KMS-11 (cell line): ENCODE measurements at regions not wholly inside any gene's neighbourhood (a gene's known extent, or its start where the extent isn't known, plus 50 kb on each side); places are given as distances from the start of the nearest gene placed in this dataset.
"Not testable (repeated sequence)": the region's sequence is repeated elsewhere in the genome, so short reads cannot be mapped to it uniquely, and the experiment has no call there.

Experiments
- H2AFZ ChIP-seq: fragments of 200-600 bp; sonication (generic); 2 replicates; pipeline ENCODE4 v1.6.1; 2016; ENCODE audit warnings: antibody characterized with exemption, mixed run types, low read depth
- H3K27ac ChIP-seq: fragments of 200-600 bp; sonication (generic); 2 replicates; pipeline ENCODE4 v1.6.1; 2016; ENCODE audit warnings: mild to moderate bottlenecking, mixed run types
- H3K27me3 ChIP-seq: fragments of 200-600 bp; sonication (generic); 2 replicates; pipeline ENCODE4 v1.6.1; 2017; ENCODE audit warnings: mild to moderate bottlenecking, low read depth, mixed run types, moderate library complexity; ENCODE audit not compliant: insufficient read depth
- H3K36me3 ChIP-seq: fragments of 200-600 bp; sonication (generic); 2 replicates; pipeline ENCODE4 v1.6.1; 2017; ENCODE audit warnings: mild to moderate bottlenecking, mixed run types; ENCODE audit not compliant: insufficient read depth
- H3K4me1 ChIP-seq: fragments of 200-600 bp; sonication (generic); 2 replicates; pipeline ENCODE4 v1.6.1; 2016; ENCODE audit warnings: mild to moderate bottlenecking, low read depth, mixed run types; ENCODE audit not compliant: poor library complexity, severe bottlenecking
- H3K4me2 ChIP-seq: fragments of 200-600 bp; sonication (generic); 2 replicates; pipeline ENCODE4 v1.7.0; 2016; ENCODE audit warnings: mild to moderate bottlenecking, mixed run types
- H3K4me3 ChIP-seq: fragments of 200-600 bp; sonication (generic); IDR thresholded peaks from 2 replicates; pipeline ENCODE4 v1.6.1; 2017; ENCODE audit warnings: low read depth, low read length, mixed read lengths; ENCODE audit not compliant: insufficient read depth
- H3K79me2 ChIP-seq: fragments of 200-600 bp; sonication (generic); 2 replicates; pipeline ENCODE4 v1.6.1; 2016; ENCODE audit warnings: low read depth, mixed run types; ENCODE audit not compliant: insufficient read depth
- H3K9ac ChIP-seq: fragments of 200-600 bp; sonication (generic); 2 replicates; pipeline ENCODE4 v1.6.1; 2016; ENCODE audit warnings: mild to moderate bottlenecking, mixed run types
- H4K20me1 ChIP-seq: fragments of 200-600 bp; sonication (generic); 2 replicates; pipeline ENCODE4 v1.6.1; 2016; ENCODE audit warnings: mild to moderate bottlenecking, mixed run types; ENCODE audit not compliant: insufficient read depth
- TF ChIP-seq, protein P1 (sequence below): fragments of 200-600 bp; sonication (generic); conservative IDR thresholded peaks from 2 replicates; pipeline ENCODE4 v1.6.1; 2017; ENCODE audit warnings: low read depth, mild to moderate bottlenecking, antibody characterized with exemption, low read length, moderate library complexity, mixed read lengths

DNA sequence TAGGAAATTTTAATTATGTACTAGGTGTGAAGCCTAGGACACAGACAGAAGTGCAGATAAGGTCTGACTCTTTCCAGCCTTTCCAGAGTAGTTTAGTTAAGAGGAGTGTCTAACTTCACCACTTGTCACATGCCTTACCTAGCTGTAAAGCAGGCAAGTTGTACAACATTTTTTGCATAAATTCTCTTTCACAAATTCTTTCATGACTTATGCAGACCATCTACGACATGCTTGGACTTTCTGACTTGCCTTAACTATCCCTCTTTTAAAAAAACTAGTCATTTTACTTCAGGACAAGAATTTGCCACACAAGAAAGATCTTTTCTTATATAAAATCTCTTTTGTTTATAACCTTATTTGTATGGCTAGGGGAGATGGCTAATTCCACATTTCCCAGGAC lies 1273.6 kb upstream of the SLC39A10 start:
- Histone ChIP-seq H3K4me3 (no peak overlapping the region), H3K4me1 (no peaks in the 10 kb centered on the region), H3K27me3 (no peaks in the 10 kb centered on the region), H3K79me2 (no peaks in the 10 kb centered on the region), H3K9ac (no peak overlapping the region), H2AFZ (no peak overlapping the region), H3K36me3 (no peaks in the 10 kb centered on the region), H3K27ac (no peak overlapping the region), H4K20me1 (no peaks in the 10 kb centered on the region), H3K4me2 (no peak overlapping the region)
- TF ChIP-seq, protein P1, sequence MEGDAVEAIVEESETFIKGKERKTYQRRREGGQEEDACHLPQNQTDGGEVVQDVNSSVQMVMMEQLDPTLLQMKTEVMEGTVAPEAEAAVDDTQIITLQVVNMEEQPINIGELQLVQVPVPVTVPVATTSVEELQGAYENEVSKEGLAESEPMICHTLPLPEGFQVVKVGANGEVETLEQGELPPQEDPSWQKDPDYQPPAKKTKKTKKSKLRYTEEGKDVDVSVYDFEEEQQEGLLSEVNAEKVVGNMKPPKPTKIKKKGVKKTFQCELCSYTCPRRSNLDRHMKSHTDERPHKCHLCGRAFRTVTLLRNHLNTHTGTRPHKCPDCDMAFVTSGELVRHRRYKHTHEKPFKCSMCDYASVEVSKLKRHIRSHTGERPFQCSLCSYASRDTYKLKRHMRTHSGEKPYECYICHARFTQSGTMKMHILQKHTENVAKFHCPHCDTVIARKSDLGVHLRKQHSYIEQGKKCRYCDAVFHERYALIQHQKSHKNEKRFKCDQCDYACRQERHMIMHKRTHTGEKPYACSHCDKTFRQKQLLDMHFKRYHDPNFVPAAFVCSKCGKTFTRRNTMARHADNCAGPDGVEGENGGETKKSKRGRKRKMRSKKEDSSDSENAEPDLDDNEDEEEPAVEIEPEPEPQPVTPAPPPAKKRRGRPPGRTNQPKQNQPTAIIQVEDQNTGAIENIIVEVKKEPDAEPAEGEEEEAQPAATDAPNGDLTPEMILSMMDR, result no peak

DNA sequence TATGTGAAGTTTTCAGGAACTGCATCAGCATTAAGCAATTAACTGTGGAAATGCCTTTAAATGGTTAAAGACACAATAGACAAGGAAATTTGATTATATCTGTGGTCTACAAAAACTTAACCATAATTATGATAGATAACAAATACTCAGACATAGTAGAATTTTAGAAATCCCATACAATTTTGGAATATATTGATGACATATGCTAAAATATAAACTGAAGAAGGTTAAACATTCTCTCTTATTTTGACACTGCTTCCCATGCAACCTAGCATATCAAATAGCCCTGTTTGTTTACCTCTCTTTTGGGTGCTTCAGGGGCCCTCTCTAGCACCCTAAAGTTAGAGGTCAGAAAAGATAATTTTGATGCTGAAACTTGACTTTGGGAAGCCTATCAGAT lies 1274.8 kb upstream of the SLC39A10 start:
- Histone ChIP-seq H2AFZ (no peak overlapping the region), H3K9ac (no peak overlapping the region), H3K36me3 (no peaks in the 10 kb centered on the region), H3K27me3 (no peaks in the 10 kb centered on the region), H3K4me3 (no peak overlapping the region), H3K79me2 (no peaks in the 10 kb centered on the region), H4K20me1 (no peaks in the 10 kb centered on the region), H3K4me2 (no peak overlapping the region), H3K27ac (no peak overlapping the region), H3K4me1 (no peaks in the 10 kb centered on the region)
- TF ChIP-seq, protein P1, result no peak

DNA sequence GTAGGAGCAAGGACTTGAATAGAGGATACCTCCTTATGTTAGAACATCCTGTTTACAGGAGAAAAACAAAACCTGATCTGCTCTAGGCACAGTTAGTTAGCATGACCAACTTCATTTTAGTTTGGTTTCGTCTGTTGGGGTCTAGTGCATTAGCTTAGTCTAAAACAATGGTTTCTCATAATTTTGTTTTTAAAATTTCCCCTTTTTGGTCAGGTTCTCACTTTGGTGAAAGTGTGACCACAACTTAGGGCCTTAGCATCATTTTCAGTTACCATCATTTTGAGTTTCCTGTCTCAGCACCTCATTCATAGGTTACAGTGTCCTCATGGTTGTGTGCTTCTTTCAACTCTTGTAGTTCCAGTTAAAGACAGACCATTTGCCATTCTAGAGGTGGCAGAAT lies 1277.0 kb upstream of the SLC39A10 start:
- no peaks in the 10 kb centered on the region for H3K36me3 ChIP-seq
- no peak overlapping the region for H3K4me3 ChIP-seq
- no peaks in the 10 kb centered on the region for H4K20me1 ChIP-seq
- H3K4me2 ChIP-seq, result no peak overlapping the region
- TF ChIP-seq, protein P1, result no peak
- H3K27me3 ChIP-seq, result no peaks in the 10 kb centered on the region
- H3K27ac ChIP-seq, result no peak overlapping the region
- no peak overlapping the region for H3K9ac ChIP-seq
- H2AFZ ChIP-seq, result no peak overlapping the region
- no peaks in the 10 kb centered on the region for H3K79me2 ChIP-seq
- no peaks in the 10 kb centered on the region for H3K4me1 ChIP-seq

DNA sequence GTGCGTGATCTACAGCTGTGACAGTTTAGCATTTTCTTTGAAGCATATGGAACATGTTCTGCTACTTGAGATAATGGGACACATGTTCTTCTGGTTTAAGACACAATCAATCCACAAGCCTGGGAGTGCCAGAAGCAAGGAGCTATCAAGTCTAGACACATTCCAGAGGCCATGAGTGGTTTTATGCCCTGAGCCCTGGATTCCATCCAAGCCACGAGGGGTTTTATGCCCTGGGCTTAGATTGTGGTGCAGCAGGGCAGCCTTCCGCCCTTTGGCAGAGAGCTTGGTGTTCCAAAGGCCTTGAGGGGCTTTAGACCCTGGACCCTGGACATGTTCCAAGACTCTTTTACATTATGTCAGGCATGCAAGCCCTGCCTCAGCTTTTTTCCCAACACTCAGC lies 1289.6 kb upstream of the SLC39A10 start:
- not testable (repeated sequence) for H3K4me1 ChIP-seq, H2AFZ ChIP-seq, H3K9ac ChIP-seq, H3K4me3 ChIP-seq, H3K4me2 ChIP-seq, H3K27ac ChIP-seq, H4K20me1 ChIP-seq, H3K79me2 ChIP-seq, H3K36me3 ChIP-seq, H3K27me3 ChIP-seq

DNA sequence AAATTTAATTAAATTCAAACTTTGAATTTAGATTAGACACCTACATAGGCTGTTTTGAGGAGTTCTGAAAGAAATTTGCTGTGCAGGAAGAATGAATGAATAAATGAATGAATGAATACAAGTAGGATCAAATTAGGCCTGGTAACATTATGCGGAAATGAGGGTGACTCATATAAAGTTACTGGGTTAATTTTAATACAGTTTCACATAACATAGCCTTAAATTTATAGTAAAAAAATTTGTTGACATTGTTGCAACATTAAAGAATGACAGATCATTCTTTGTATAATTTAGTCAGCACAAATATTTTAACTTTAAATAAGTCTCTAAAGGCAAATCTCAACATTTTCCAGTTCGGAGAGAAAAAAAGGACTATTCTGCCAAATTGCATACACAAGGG lies 1293.1 kb upstream of the SLC39A10 start:
- no peak overlapping the region for H3K4me3 ChIP-seq
- H3K79me2 ChIP-seq, result no peaks in the 10 kb centered on the region
- no peak overlapping the region for H3K9ac ChIP-seq
- H3K36me3 ChIP-seq, result no peaks in the 10 kb centered on the region
- no peaks in the 10 kb centered on the region for H3K27me3 ChIP-seq
- no peaks in the 10 kb centered on the region for H4K20me1 ChIP-seq
- H3K4me1 ChIP-seq, result no peaks in the 10 kb centered on the region
- H3K4me2 ChIP-seq, result no peak overlapping the region
- TF ChIP-seq, protein P1, result no peak
- H3K27ac ChIP-seq, result no peak overlapping the region
- H2AFZ ChIP-seq, result no peak overlapping the region
